A549 (cell line): ENCODE measurements at regions not wholly inside any gene's neighbourhood (a gene's known extent, or its start where the extent isn't known, plus 50 kb on each side); places are given as distances from the start of the nearest gene placed in this dataset.

ENCODE experiments used
- ATAC-seq, 2 experiments: fragments of 200-7000 bp in 1 of 2; fragments of >200 bp in 1 of 2; cut with Nextera tagmentation in 1 of 2; cut with Tn5 transposase in 1 of 2; 3 replicates each; pipeline versions ENCODE4 v1.8.0 to v1.9.1; 2018 to 2020; ENCODE audit warnings: mild to moderate bottlenecking in 1 of 2, moderate library complexity in 1 of 2
- CTCF ChIA-PET: fragments of 300-600 bp; sonication (Branson Sonifier 250); formaldehyde crosslinking; extraction: SDS; loops from one replicate; lab custom pipeline; 2021; ENCODE audit warnings: antibody characterized with exemption, inconsistent platforms; lab: Yijun Ruan, JAX
- POLR2A ChIA-PET: fragments of 350-600 bp; formaldehyde crosslinking; extraction: SDS; loops from one replicate; lab custom pipeline; 2021; ENCODE audit warnings: antibody characterized with exemption, inconsistent platforms; lab: Yijun Ruan, JAX
- DNase-seq, 2 experiments: peaks; one replicate each; pipeline versions ENCODE4 v3.0.0 to v3.0.0-alpha.2; 2011 to 2016; ENCODE audit warnings: low read depth in 1 of 2, low spot score in 1 of 2
- FAIRE-seq: peaks from 2 replicates; lab custom pipeline; 2011; peaks lifted over from hg19 to GRCh38; lab: Jason Lieb, UNC
- H3K27ac ChIP-seq, 2 experiments: fragments of >200 bp; sonication (Bioruptor Twin); formaldehyde crosslinking; 3 replicates each; pipeline ENCODE4 v1.5.1; 2016 to 2017
- H3K4me1 ChIP-seq: fragments of >200 bp; sonication (Bioruptor Twin); formaldehyde crosslinking; 3 replicates; pipeline ENCODE4 v1.6.1; 2016
- H3K4me2 ChIP-seq: fragments of >200 bp; sonication (Bioruptor Twin); formaldehyde crosslinking; 3 replicates; pipeline ENCODE4 v1.6.1; 2016
- H3K4me3 ChIP-seq: fragments of >200 bp; sonication (Bioruptor Twin); formaldehyde crosslinking; 3 replicates; pipeline ENCODE4 v1.5.1; 2016
- H3K9me3 ChIP-seq: fragments of >200 bp; sonication (Bioruptor Twin); formaldehyde crosslinking; 3 replicates; pipeline ENCODE4 v1.6.1; 2016
- BHLHE40 ChIP-seq: IDR thresholded peaks from 2 replicates; pipeline ENCODE4 v1.6.1; 2012; ENCODE audit warnings: low read depth, low read length, inconsistent platforms
- CBX2 ChIP-seq: fragments of 200-600 bp; sonication (generic); IDR thresholded peaks from 2 replicates; pipeline ENCODE4 v1.6.1; 2016; ENCODE audit warnings: low read depth, mild to moderate bottlenecking, borderline replicate concordance
- CBX8 ChIP-seq: fragments of 200-600 bp; sonication (generic); IDR thresholded peaks from 2 replicates; pipeline ENCODE4 v1.6.1; 2016
- EHF ChIP-seq: fragments of 250-450 bp; sonication (Bioruptor Pico); IDR thresholded peaks from 2 replicates; pipeline ENCODE4 v1.5.0; 2020; ENCODE audit warnings: mild to moderate bottlenecking
- EHMT2 ChIP-seq: fragments of 200-600 bp; sonication (generic); IDR thresholded peaks from 2 replicates; pipeline ENCODE4 v1.6.1; 2016; ENCODE audit warnings: antibody characterized with exemption, low read depth, mild to moderate bottlenecking, moderate library complexity
- EP300 ChIP-seq, 2 experiments: fragments of >200 bp; sonication (Bioruptor Twin); formaldehyde crosslinking; IDR thresholded peaks; 2 replicates in 1 of 2; 3 replicates in 1 of 2; pipeline ENCODE4 v1.6.1; 2016 to 2017
- ESRRA ChIP-seq: fragments of 150-350 bp; IDR thresholded peaks from 2 replicates; pipeline ENCODE4 v1.6.1; 2014; ENCODE audit warnings: mild to moderate bottlenecking, low read length, borderline replicate concordance
- FOSB ChIP-seq: fragments of 250-450 bp; sonication (Bioruptor Pico); IDR thresholded peaks from 2 replicates; pipeline ENCODE4 v1.5.0; 2020; ENCODE audit warnings: mild to moderate bottlenecking, moderate library complexity
- FOXS1 ChIP-seq: fragments of 250-450 bp; sonication (Bioruptor Pico); IDR thresholded peaks from 2 replicates; pipeline ENCODE4 v1.5.0; 2020; ENCODE audit warnings: mild to moderate bottlenecking, moderate library complexity
- HDAC2 ChIP-seq: fragments of 200-600 bp; sonication (generic); IDR thresholded peaks from 2 replicates; pipeline ENCODE4 v1.6.1; 2016
- HOXB5 ChIP-seq: fragments of 250-450 bp; sonication (Bioruptor Pico); IDR thresholded peaks from 2 replicates; pipeline ENCODE4 v1.5.0; 2020; ENCODE audit warnings: mild to moderate bottlenecking, moderate library complexity
- JUN ChIP-seq, 2 experiments: fragments of >200 bp; sonication (Bioruptor Twin); formaldehyde crosslinking; IDR thresholded peaks; 2 replicates in 1 of 2; 3 replicates in 1 of 2; pipeline ENCODE4 v1.6.1; 2016 to 2017
- JUNB ChIP-seq: fragments of >200 bp; sonication (Bioruptor Twin); formaldehyde crosslinking; IDR thresholded peaks from 2 replicates; pipeline ENCODE4 v1.6.1; 2016
- KDM1A ChIP-seq: fragments of 200-600 bp; sonication (generic); IDR thresholded peaks from 2 replicates; pipeline ENCODE4 v1.6.1; 2016; ENCODE audit warnings: low read depth, mild to moderate bottlenecking
- MAFK ChIP-seq: fragments of 450-650 bp; IDR thresholded peaks from 2 replicates; pipeline ENCODE4 v1.6.1; 2014; ENCODE audit not compliant: partially characterized antibody
- NR3C1 ChIP-seq: fragments of >200 bp; sonication (Bioruptor Twin); formaldehyde crosslinking; IDR thresholded peaks from 3 replicates; pipeline ENCODE4 v1.6.1; 2017
- PHF8 ChIP-seq: fragments of 200-600 bp; sonication (generic); IDR thresholded peaks from 2 replicates; pipeline ENCODE4 v1.6.1; 2016; ENCODE audit warnings: low read depth, mild to moderate bottlenecking, antibody characterized with exemption, moderate library complexity, borderline replicate concordance
- POLR2A ChIP-seq: IDR thresholded peaks from 2 replicates; pipeline ENCODE4 v1.6.1; 2012; ENCODE audit warnings: mild to moderate bottlenecking, low read length
- RAD21 ChIP-seq, 2 experiments: fragments of >200 bp in 1 of 2; sonication (Bioruptor Twin) in 1 of 2; formaldehyde crosslinking in 1 of 2; IDR thresholded peaks in 1 of 2; conservative IDR thresholded peaks in 1 of 2; 2 replicates in 1 of 2; 3 replicates in 1 of 2; pipeline ENCODE4 v1.6.1; 2012 to 2018; ENCODE audit warnings: inconsistent platforms in 1 of 2
- RFX5 ChIP-seq: fragments of 450-650 bp; IDR thresholded peaks from 2 replicates; pipeline ENCODE4 v1.7.1; 2014; ENCODE audit warnings: antibody characterized with exemption, mild to moderate bottlenecking, moderate library complexity
- TFCP2L1 ChIP-seq: fragments of 250-450 bp; sonication (Bioruptor Pico); IDR thresholded peaks from 2 replicates; pipeline ENCODE4 v1.5.0; 2021; ENCODE audit warnings: mild to moderate bottlenecking
- ZFP36 ChIP-seq: fragments of 450-650 bp; IDR thresholded peaks from 2 replicates; pipeline ENCODE4 v1.6.1; 2014; ENCODE audit warnings: borderline replicate concordance; ENCODE audit not compliant: partially characterized antibody
- ZNF302 ChIP-seq: fragments of 250-450 bp; sonication (Bioruptor Pico); IDR thresholded peaks from 2 replicates; pipeline ENCODE4 v1.9.0; 2021; ENCODE audit warnings: inconsistent platforms, mild to moderate bottlenecking, moderate library complexity
- WGBS: methylation state at CpG from one replicate; pipeline ENCODE4 v1.1.6; 2017; ENCODE audit errors: missing lambda C conversion rate; 5-methylcytosine and 5-hydroxymethylcytosine counted together
- TF ChIP-seq, protein P1 (sequence below): IDR thresholded peaks from 2 replicates; pipeline ENCODE4 v1.6.1; 2012
- TF ChIP-seq, protein P2 (sequence below): fragments of >200 bp; sonication (Bioruptor Twin); formaldehyde crosslinking; IDR thresholded peaks from 3 replicates; pipeline ENCODE4 v1.5.1; 2016
- TF ChIP-seq, protein P3 (sequence below): fragments of 250-450 bp; sonication (Bioruptor Pico); IDR thresholded peaks from 2 replicates; pipeline ENCODE4 v1.5.0; 2020; ENCODE audit warnings: low read depth, mild to moderate bottlenecking, moderate library complexity
- TF ChIP-seq, protein P4 (sequence below): fragments of >200 bp; sonication (Bioruptor Twin); formaldehyde crosslinking; IDR thresholded peaks from 2 replicates; pipeline ENCODE4 v1.6.1; 2016
- TF ChIP-seq, protein P5 (sequence below): IDR thresholded peaks from 2 replicates; pipeline ENCODE4 v1.6.1; 2012; ENCODE audit warnings: low read depth, borderline replicate concordance
- TF ChIP-seq, protein P6 (sequence below): IDR thresholded peaks from 2 replicates; pipeline ENCODE4 v1.6.1; 2012

DNA sequence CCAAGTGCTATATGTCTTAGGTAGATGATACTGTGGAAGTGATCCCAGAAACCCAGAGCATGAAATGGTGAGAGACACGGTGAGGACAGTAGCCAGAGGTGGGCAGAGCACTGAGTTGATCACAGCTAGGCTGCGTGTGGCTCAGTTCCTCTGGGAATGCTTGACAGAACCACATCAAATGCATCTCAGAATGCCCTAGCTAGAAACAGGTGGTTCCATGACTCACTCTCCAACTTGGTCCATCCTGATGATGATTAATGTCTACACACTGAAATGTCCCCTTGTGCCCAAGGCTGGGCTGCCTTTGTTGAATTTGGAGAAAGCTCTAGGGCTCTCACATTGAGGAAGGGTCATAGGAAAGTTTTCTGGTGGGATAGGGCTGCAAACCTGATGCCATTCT is 113.6 kb downstream of the ZNF518B start:
- ATAC-seq: no peak
- CTCF ChIA-PET: interaction anchor here (0.6 kb wide), 1 partner anchor 44 kb away, joined by 5 read pairs; no protein-coding TSS in a partner anchor
- H3K4me1 ChIP-seq: no peaks in the 10 kb centered on the region
- POLR2A ChIA-PET: no interaction called here
- H3K9me3 ChIP-seq: no peaks in the 10 kb centered on the region
- H3K4me2 ChIP-seq: no peak overlapping the region
- FAIRE-seq: no peak
- WGBS: 5% methylated on average over 2 of the region's 2 CpGs
- no peak for DNase-seq
- H3K27ac ChIP-seq: no peak overlapping the region
- H3K4me3 ChIP-seq: no peak overlapping the region
- no peak for TF ChIP-seq HOXB5 (CRISPR knock-in tag)
- no peak for TF ChIP-seq CBX2
- TF ChIP-seq BHLHE40: no peak
- TF ChIP-seq CBX8: no peak
- no peak for TF ChIP-seq NR3C1
- no peak for TF ChIP-seq FOXS1 (CRISPR knock-in tag)
- TF ChIP-seq ZFP36: no peak
- TF ChIP-seq, protein P1, sequence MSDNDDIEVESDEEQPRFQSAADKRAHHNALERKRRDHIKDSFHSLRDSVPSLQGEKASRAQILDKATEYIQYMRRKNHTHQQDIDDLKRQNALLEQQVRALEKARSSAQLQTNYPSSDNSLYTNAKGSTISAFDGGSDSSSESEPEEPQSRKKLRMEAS: no peak
- no peak for TF ChIP-seq PHF8
- no peak for TF ChIP-seq ZNF302 (CRISPR knock-in tag)
- TF ChIP-seq, protein P2, sequence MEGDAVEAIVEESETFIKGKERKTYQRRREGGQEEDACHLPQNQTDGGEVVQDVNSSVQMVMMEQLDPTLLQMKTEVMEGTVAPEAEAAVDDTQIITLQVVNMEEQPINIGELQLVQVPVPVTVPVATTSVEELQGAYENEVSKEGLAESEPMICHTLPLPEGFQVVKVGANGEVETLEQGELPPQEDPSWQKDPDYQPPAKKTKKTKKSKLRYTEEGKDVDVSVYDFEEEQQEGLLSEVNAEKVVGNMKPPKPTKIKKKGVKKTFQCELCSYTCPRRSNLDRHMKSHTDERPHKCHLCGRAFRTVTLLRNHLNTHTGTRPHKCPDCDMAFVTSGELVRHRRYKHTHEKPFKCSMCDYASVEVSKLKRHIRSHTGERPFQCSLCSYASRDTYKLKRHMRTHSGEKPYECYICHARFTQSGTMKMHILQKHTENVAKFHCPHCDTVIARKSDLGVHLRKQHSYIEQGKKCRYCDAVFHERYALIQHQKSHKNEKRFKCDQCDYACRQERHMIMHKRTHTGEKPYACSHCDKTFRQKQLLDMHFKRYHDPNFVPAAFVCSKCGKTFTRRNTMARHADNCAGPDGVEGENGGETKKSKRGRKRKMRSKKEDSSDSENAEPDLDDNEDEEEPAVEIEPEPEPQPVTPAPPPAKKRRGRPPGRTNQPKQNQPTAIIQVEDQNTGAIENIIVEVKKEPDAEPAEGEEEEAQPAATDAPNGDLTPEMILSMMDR: no peak
- TF ChIP-seq, protein P3, sequence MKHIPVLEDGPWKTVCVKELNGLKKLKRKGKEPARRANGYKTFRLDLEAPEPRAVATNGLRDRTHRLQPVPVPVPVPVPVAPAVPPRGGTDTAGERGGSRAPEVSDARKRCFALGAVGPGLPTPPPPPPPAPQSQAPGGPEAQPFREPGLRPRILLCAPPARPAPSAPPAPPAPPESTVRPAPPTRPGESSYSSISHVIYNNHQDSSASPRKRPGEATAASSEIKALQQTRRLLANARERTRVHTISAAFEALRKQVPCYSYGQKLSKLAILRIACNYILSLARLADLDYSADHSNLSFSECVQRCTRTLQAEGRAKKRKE: no peak
- TF ChIP-seq POLR2A: no peak
- TF ChIP-seq HDAC2: no peak
- TF ChIP-seq, protein P4, sequence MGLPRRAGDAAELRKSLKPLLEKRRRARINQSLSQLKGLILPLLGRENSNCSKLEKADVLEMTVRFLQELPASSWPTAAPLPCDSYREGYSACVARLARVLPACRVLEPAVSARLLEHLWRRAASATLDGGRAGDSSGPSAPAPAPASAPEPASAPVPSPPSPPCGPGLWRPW: no peak
- TF ChIP-seq EHF (CRISPR knock-in tag): no peak
- no peak for TF ChIP-seq JUN (IDR thresholded peaks at IDR 0.05)
- no peak for TF ChIP-seq ESRRA

DNA sequence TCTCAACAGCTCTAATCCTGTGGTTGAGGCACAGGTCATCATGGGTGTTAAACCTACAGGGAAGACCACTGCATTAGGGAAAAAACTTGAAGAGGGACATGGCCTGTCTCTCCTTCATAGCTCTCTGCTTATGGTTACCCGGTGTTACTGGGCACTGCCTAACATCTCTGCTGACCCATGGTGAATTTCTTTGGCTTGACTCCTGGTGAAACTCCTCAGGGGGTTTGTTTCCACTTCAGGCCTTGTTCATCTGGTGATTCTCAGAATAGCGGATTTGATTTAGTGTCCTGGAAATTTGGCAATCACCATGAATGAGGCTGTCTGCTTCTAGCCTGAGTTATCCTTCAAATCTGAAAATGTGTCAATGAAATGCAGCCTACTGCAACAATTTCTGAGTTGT is 114.4 kb downstream of the ZNF518B start:
- H3K9me3 ChIP-seq: no peaks in the 10 kb centered on the region
- H3K4me3 ChIP-seq: no peak overlapping the region
- ATAC-seq: no peak
- no peak overlapping the region for H3K4me2 ChIP-seq
- no peak overlapping the region for H3K27ac ChIP-seq
- ChIA-PET POLR2A (no interaction called here), CTCF (no interaction called here)
- FAIRE-seq: no peak
- no peak for DNase-seq
- no peaks in the 10 kb centered on the region for H3K4me1 ChIP-seq
- TF ChIP-seq ZNF302 (CRISPR knock-in tag): no peak
- TF ChIP-seq CBX2: no peak
- TF ChIP-seq EP300 (IDR thresholded peaks at IDR 0.05): no peak
- 38% methylated on average over 2 of the region's 2 CpGs for WGBS

DNA sequence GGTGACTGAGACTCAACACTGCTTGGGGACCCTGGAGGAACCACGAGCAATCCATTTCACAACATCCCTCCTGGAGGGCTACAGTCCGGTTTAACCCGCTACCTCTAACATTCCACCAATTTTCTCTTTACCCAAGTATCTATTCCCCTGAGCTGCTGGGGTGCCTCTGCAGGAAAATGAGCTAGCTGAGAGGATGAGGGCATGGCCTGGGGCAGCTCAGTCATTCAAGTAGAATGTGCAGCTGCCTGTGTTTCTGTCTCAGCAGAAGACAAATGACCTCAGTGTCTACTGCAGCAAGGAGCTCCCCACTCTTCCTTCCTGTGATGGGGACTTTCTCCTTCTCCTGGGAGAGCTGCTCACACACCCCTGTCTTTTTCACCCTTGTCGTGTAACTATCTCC is 120.8 kb downstream of the ZNF518B start:
- DNase-seq: no peak
- no peak for ATAC-seq
- TF ChIP-seq HOXB5 (CRISPR knock-in tag) (no peak), POLR2A (no peak), MAFK (no peak), FOSB (CRISPR knock-in tag) (no peak), EHMT2 (no peak), FOXS1 (CRISPR knock-in tag) (no peak), TFCP2L1 (no peak), RFX5 (no peak), JUNB (no peak), RAD21 (conservative IDR thresholded peaks at IDR 0.05 in 1 of 2, IDR thresholded peaks at IDR 0.05 in 1 of 2) (no peak), KDM1A (no peak), BHLHE40 (no peak)
- TF ChIP-seq, protein P2: no peak
- TF ChIP-seq, protein P3: no peak
- TF ChIP-seq, protein P5, sequence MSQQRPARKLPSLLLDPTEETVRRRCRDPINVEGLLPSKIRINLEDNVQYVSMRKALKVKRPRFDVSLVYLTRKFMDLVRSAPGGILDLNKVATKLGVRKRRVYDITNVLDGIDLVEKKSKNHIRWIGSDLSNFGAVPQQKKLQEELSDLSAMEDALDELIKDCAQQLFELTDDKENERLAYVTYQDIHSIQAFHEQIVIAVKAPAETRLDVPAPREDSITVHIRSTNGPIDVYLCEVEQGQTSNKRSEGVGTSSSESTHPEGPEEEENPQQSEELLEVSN: no peak
- TF ChIP-seq, protein P6, sequence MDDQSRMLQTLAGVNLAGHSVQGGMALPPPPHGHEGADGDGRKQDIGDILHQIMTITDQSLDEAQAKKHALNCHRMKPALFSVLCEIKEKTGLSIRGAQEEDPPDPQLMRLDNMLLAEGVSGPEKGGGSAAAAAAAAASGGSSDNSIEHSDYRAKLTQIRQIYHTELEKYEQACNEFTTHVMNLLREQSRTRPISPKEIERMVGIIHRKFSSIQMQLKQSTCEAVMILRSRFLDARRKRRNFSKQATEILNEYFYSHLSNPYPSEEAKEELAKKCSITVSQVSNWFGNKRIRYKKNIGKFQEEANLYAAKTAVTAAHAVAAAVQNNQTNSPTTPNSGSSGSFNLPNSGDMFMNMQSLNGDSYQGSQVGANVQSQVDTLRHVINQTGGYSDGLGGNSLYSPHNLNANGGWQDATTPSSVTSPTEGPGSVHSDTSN: no peak
- under 1% methylated on average over 4 of the region's 4 CpGs for WGBS
- Histone ChIP-seq H3K4me2 (no peak overlapping the region), H3K9me3 (no peaks in the 10 kb centered on the region), H3K4me1 (no peaks in the 10 kb centered on the region), H3K27ac (no peak overlapping the region), H3K4me3 (no peak overlapping the region)
- POLR2A ChIA-PET: no interaction called here
- CTCF ChIA-PET: no interaction called here
- no peak for FAIRE-seq
